GM08714 (cell line): ENCODE measurements at regions not wholly inside any gene's neighbourhood (a gene's known extent, or its start where the extent isn't known, plus 50 kb on each side); places are given as distances from the start of the nearest gene placed in this dataset.

Source experiments
- H3K4me3 ChIP-seq: fragments of 200-500 bp; sonication (Bioruptor generic); 2 replicates; pipeline ENCODE4 v1.5.1; 2014; ENCODE audit warnings: mild to moderate bottlenecking, low read length, inconsistent platforms
- ZNF274 ChIP-seq: IDR thresholded peaks from 2 replicates; pipeline ENCODE4 v1.6.1; 2012; ENCODE audit warnings: mild to moderate bottlenecking, low read depth, low read length

- no peak for TF ChIP-seq ZNF274
These were observed 512.7 kb downstream of the SHQ1 start for GRCh38 chr3:72335458-72336095.

DNA sequence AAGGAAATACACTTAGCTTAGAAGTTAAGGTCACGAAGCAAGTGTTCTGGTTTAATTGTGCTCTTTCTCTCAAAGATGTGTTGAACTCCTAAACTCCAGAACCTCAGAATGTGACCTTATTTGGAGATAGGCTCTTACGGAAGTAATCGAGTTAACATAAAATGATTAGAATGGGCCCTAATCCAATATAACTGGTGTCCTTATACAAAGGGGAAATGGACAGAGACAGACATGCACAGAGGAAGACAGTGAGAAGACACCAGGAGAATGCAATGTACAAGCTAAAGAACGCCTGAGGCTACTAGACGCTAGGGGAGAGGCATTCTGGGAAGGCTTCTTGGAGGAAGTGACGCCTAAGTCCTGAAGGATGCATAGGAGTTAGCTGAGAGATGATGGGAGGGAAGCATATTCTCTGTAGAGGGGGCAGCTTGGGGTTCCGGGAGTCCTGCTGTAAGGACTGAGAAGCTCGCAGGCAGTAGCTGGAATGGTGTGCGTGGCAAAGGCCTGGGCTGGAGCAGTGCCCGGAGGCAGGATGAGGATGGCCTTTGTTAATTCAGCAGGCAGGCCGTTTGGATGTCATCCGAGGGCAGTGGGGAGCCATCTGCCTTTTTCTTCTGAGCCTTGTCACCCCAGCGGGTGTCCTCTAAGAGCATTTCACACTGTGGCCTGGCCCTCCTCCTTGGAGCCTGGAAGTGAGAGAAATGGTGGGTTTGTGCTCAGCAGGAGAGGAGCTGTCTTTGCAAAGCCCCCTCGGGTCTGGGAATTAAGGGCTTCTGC is 513.4 kb downstream of the SHQ1 start:
- no peak for TF ChIP-seq ZNF274
- H3K4me3 ChIP-seq = no peak overlapping the region

More at GRCh38 chr3:72335458-72336095, 512.7 kb downstream of the SHQ1 start:
- H3K4me3 ChIP-seq = no peak overlapping the region

- no peak overlapping the region for H3K4me3 ChIP-seq
- TF ChIP-seq ZNF274 = no peak
These were observed 515.6 kb downstream of the SHQ1 start for GRCh38 chr3:72332689-72333088.

- H3K4me3 ChIP-seq = no peak overlapping the region
- TF ChIP-seq ZNF274 = no peak
These were observed 516.2 kb downstream of the SHQ1 start for GRCh38 chr3:72332036-72332435.

- no peak overlapping the region for H3K4me3 ChIP-seq
- TF ChIP-seq ZNF274 = no peak
These were observed 517.2 kb downstream of the SHQ1 start for GRCh38 chr3:72331076-72331475.

DNA sequence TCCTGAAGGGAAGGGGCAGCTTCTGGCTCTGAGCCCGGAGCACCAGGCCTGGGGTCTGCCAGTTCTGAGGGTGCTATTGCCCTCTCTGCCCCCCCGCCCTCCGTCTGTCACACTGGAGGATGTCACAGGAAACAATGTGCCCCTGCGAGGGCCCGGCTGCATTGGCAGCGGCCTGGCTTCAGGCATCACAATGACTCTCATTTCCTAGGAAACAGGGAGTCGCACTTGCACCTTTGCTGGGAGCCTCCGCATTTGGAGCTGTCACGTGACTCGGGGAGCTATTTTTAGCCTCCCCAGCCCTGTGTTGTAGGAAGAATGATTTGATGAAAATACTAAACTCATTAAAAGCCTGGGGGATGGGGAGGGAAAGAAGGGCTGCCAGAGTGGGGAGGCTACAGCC is 518.9 kb downstream of the SHQ1 start:
- no peak overlapping the region for H3K4me3 ChIP-seq
- TF ChIP-seq ZNF274 = no peak

GRCh38 chr3:72328755-72329277 is 519.4 kb downstream of the SHQ1 start:
- no peak for TF ChIP-seq ZNF274
- no peak overlapping the region for H3K4me3 ChIP-seq

DNA sequence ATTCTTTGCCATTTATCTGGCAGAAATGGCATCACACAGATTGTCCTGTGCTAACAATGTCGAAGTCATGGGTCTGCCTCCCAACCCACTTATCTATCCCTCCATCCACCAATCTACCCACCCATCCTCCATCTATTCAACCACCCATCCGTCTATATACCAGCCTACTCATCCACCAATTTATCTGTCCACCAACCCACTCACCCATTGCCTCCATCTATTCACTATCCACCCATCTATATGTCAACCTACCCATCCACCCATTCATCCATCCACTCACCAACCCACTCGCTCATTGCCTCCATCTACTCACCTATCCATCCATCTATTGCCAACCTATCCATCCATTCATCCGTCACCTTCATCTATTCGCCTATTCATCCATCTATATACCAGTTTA is 521.2 kb downstream of the SHQ1 start:
- H3K4me3 ChIP-seq = no peak overlapping the region
- no peak for TF ChIP-seq ZNF274

- no peak for TF ChIP-seq ZNF274
- H3K4me3 ChIP-seq = no peak overlapping the region
These were observed 523.9 kb downstream of the SHQ1 start for GRCh38 chr3:72324253-72324811.

- no peak for TF ChIP-seq ZNF274
These were observed 524.5 kb downstream of the SHQ1 start for GRCh38 chr3:72323773-72324172.

GRCh38 chr3:72322264-72322976 is 525.8 kb downstream of the SHQ1 start:
- no peak overlapping the region for H3K4me3 ChIP-seq
- no peak for TF ChIP-seq ZNF274

More at GRCh38 chr3:72323773-72324172, 524.5 kb downstream of the SHQ1 start:
- no peak overlapping the region for H3K4me3 ChIP-seq

- TF ChIP-seq ZNF274 = no peak
- no peak overlapping the region for H3K4me3 ChIP-seq
These were observed 527.3 kb downstream of the SHQ1 start for GRCh38 chr3:72320955-72321303.

DNA sequence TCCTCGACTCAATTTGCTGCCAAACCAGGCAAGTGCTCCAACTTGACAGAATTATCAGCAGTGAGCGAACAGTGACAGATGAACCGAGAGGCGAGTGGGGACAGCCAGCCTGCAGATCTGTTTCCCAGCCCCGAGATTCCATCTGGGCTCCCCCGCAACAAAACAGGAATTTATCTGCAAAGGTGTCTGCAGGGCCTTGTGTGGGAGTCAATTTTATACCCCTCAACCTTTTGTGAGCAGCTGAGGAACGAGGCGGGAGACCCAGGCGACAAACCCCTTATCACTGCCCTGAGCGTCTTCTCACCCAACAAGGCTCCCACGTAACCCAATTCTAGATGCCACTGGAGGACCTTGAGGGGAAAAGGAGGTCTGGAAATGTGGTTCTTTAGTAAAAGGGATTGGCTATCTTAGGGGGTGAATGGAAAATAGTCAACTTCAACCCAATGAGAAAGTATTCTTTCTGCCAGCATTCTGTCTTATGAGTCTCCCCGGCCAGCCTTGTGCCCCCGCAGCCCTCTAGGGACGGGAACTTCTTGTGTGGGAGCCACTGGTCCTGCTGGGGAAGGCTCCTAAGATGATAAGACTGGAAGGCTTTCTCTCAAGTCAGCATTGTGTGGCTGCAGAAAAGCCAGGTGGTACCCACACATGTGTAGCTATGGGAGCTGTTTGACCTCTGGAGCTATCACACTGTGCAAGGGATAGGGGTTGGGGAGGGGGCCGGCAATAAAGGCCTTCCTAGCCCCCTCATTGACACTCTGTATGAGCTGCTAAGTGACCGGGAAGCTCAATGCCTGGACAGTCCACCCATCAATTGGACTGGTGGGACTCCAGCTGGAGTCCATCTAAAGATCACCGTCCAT is 527.9 kb downstream of the SHQ1 start:
- TF ChIP-seq ZNF274 = no peak
- no peak overlapping the region for H3K4me3 ChIP-seq
